ENCODE measurements at regions not wholly inside any gene's neighbourhood (a gene's known extent, or its start where the extent isn't known, plus 50 kb on each side); places are given as distances from the start of the nearest gene placed in this dataset.

DNA sequence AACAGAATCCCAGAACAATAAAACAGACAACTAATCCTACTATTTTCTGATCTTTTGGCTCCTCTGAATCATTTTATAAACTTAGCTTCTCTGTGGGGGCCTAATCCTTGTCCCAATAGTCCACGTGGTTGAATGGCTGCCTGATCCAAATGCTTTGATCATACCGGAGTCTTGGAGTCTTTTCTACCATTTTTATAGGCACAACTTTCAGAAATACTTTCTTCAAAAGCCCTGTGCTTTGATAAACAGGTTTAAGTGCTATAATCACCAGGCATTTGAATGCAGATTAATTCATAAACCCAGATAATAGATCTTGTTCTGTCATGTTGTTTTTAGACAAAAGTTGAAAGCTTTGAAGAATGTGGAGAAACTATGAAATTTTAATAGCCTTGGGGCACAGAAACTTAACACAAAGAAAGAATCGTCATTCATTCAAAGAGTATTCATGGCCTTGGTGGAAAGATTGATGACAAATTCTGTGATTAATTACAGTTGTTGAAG is 163.7 kb downstream of the AHR start:
- TF ChIP-seq, protein P1, sequence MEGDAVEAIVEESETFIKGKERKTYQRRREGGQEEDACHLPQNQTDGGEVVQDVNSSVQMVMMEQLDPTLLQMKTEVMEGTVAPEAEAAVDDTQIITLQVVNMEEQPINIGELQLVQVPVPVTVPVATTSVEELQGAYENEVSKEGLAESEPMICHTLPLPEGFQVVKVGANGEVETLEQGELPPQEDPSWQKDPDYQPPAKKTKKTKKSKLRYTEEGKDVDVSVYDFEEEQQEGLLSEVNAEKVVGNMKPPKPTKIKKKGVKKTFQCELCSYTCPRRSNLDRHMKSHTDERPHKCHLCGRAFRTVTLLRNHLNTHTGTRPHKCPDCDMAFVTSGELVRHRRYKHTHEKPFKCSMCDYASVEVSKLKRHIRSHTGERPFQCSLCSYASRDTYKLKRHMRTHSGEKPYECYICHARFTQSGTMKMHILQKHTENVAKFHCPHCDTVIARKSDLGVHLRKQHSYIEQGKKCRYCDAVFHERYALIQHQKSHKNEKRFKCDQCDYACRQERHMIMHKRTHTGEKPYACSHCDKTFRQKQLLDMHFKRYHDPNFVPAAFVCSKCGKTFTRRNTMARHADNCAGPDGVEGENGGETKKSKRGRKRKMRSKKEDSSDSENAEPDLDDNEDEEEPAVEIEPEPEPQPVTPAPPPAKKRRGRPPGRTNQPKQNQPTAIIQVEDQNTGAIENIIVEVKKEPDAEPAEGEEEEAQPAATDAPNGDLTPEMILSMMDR (IDR thresholded peaks at IDR 0.05; ENCODE audit: low read depth, low read length, missing control alignments) = no peak
- H3K4me3 ChIP-seq (ENCODE audit: low read depth, low read length) = no peak overlapping the region
- no peak for DNase-seq (ENCODE audit: low read depth)

DNA sequence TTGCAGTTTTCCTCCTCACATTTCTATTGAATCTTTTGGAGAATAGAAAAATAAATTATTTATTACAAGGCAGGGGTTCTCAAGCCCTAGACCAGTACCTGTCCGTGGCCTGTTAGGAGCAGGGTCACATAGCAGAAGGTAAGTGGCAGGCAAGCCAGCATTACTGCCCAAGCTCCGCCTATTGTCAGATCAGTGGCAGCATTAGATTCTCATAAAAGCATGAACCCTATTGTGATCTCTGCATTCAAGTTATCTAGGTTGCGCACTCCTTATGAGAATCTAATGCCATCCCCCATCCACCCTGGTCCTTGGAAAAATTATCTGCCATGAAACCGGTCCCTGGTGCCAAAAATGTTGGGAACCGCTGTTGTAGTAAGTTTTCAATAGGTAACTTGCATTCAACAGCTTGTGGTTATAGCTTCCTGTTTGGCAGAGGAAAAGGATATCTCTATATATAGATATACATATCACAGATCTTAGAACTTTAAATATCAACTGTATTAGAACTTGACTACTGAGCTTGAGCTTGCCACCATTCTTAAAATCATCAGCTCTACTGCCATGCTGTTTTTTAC is 165.1 kb downstream of the AHR start:
- TF ChIP-seq, protein P1 (IDR thresholded peaks at IDR 0.05; ENCODE audit: low read depth, low read length, missing control alignments) = no peak
- no peak overlapping the region for H3K4me3 ChIP-seq (ENCODE audit: low read depth, low read length)
- DNase-seq (ENCODE audit: low read depth) = no peak

DNA sequence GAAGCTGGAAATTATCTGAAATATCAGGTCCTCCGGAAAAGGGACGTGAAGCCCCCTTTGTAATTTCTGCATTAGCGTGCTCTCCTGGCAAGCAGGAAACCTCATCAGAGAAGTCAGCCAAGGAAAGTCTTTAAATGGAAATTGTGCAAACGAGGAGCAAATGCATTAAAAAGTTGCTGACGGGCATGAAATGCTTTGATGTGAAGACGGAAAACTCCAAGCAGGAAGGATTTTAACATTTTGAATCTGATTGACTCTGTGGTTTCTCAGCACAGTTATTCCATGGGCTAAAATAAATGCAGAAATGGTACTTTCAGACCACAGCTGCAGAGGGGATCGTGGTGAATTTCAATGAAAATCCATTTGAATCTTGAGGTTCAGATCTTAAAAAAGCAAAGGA is 167.8 kb downstream of the AHR start:
- TF ChIP-seq, protein P1 (IDR thresholded peaks at IDR 0.05; ENCODE audit: low read depth, low read length, missing control alignments) = no peak
- no peak for DNase-seq (ENCODE audit: low read depth)
- no peak overlapping the region for H3K4me3 ChIP-seq (ENCODE audit: low read depth, low read length)

DNA sequence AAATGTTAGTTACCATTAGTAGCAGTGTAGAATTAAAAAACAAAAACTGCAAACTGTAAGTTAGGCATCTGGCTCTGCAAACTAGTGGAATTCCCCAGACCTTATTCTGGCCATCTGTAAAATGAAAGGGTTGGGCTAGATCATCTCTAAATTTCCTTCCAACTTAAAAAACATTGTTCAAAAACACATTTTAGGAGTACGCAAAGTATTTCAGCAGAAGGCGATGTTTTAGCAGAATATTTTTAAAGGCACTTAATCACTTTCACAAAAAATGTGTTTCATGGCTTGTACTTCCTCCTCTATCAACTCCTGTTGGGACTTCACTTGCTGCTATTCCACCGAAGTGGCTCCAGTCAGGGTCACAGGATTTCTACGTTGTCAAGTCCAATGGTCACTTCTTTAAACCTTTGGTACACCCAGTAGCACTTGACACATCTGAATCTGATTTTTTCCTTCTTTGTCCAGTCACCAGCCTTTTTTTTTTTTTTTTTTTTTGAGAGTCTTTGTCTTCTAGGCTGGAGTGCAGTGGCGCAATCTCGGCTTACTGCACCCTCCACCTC is 169.0 kb downstream of the AHR start:
- H3K4me3 ChIP-seq (ENCODE audit: low read depth, low read length) = no peak overlapping the region
- TF ChIP-seq, protein P1 (IDR thresholded peaks at IDR 0.05; ENCODE audit: low read depth, low read length, missing control alignments) = no peak
- no peak for DNase-seq (ENCODE audit: low read depth)

DNA sequence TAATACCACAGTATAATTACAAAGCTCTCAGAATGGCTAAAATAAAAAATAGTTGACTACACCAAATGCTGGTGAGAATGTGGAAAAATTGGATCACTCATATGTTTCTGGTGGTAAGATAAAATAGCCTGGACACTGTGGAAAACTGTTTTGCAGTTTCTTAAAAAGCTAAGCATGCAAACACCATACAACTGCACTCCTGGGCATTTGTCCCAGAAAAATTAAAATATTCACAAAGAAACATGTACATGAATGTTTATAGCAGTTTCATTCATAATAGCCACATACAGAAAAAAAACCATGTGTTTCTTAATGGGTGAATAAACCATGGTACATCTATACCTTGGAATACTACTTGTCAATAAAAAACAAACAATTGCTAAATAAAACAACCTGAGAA is 172.9 kb downstream of the AHR start:
- TF ChIP-seq, protein P1 (IDR thresholded peaks at IDR 0.05; ENCODE audit: low read depth, low read length, missing control alignments) = no peak
- no peak for DNase-seq (ENCODE audit: low read depth)
- H3K4me3 ChIP-seq (ENCODE audit: low read depth, low read length) = no peak overlapping the region

DNA sequence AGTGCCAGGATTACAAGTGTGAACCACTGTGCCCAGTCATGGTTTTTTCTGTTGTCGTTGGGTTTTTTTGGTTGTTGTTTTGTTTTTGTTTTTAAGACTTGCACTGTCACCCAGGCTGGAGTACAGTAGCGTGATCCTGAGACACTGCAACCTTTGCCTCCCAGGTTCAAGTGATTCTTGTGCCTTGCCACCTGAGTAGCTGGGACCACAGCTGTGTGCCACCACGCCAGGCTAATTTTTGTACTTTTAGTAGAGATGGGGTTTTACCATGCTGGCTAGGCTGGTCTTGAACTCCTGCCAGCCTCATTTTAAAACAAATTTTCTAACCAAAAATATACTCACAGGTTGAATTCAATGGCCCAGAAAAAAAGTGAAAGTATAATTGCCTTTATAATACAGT is 174.1 kb downstream of the AHR start:
- no peak overlapping the region for H3K4me3 ChIP-seq (ENCODE audit: low read depth, low read length)
- no peak for DNase-seq (ENCODE audit: low read depth)
- TF ChIP-seq, protein P1 (IDR thresholded peaks at IDR 0.05; ENCODE audit: low read depth, low read length, missing control alignments) = no peak

DNA sequence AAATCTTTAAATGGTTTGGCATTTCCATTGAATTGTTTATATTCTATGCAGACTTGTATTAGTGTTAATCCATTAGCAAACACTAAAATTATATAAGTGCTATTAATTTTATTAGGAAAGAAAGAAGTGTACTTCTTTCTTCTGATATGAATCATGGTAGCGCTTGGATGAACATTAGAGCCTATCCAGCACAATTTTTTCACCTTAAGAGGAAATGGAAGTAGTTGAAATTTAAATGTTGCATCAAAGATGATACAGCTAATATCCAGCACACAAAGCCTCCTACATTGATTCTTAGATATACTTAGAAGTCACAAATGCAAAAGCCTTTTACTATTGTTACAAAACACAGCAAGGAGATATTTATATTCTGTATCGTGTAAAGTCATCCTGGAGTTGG is 174.5 kb downstream of the AHR start:
- no peak overlapping the region for H3K4me3 ChIP-seq (ENCODE audit: low read depth, low read length)
- no peak for DNase-seq (ENCODE audit: low read depth)
- TF ChIP-seq, protein P1 (IDR thresholded peaks at IDR 0.05; ENCODE audit: low read depth, low read length, missing control alignments) = no peak
